GM23338 (cell line): ENCODE measurements at regions not wholly inside any gene's neighbourhood (a gene's known extent, or its start where the extent isn't known, plus 50 kb on each side); places are given as distances from the start of the nearest gene placed in this dataset.

Source experiments
- ATAC-seq: fragments of 200-7000 bp; cut with Tn5 transposase; 3 replicates; pipeline ENCODE4 v1.9.1; 2020
- DNase-seq: peaks from one replicate; pipeline ENCODE4 v3.0.0-alpha.2; 2015; ENCODE audit warnings: low spot score
- H2AFZ ChIP-seq: fragments of 200-600 bp; sonication (generic); 2 replicates; pipeline ENCODE4 v1.8.0; 2016; ENCODE audit warnings: antibody characterized with exemption, mild to moderate bottlenecking, moderate library complexity
- H3F3A ChIP-seq: fragments of 200-600 bp; sonication (generic); replicated peaks from 2 replicates; pipeline ENCODE4 v1.8.0; 2017; ENCODE audit warnings: antibody characterized with exemption, mixed run types, low read depth
- H3K27ac ChIP-seq: fragments of 200-600 bp; sonication (generic); 2 replicates; pipeline ENCODE4 v1.6.1; 2016; ENCODE audit warnings: low read depth
- H3K27me3 ChIP-seq: fragments of 200-600 bp; sonication (generic); 2 replicates; pipeline ENCODE4 v1.8.0; 2016; ENCODE audit warnings: mild to moderate bottlenecking, mixed run types, moderate library complexity; ENCODE audit not compliant: insufficient read depth
- H3K36me3 ChIP-seq: fragments of 200-600 bp; sonication (generic); 2 replicates; pipeline ENCODE4 v1.8.0; 2016; ENCODE audit warnings: mild to moderate bottlenecking; ENCODE audit not compliant: insufficient read depth
- H3K4me1 ChIP-seq: fragments of 200-600 bp; sonication (generic); 2 replicates; pipeline ENCODE4 v1.8.0; 2016; ENCODE audit warnings: mild to moderate bottlenecking, moderate library complexity; ENCODE audit not compliant: insufficient read depth
- H3K4me2 ChIP-seq: fragments of 200-600 bp; sonication (generic); 2 replicates; pipeline ENCODE4 v1.7.1; 2017; ENCODE audit warnings: mixed run types
- H3K4me3 ChIP-seq: fragments of 200-600 bp; sonication (generic); 2 replicates; pipeline ENCODE4 v1.6.1; 2016; ENCODE audit warnings: mixed run types
- H3K79me2 ChIP-seq: fragments of 200-600 bp; sonication (generic); replicated peaks from 2 replicates; pipeline ENCODE4 v1.8.0; 2017; ENCODE audit warnings: mild to moderate bottlenecking; ENCODE audit not compliant: insufficient read depth
- H3K9me2 ChIP-seq: fragments of 200-600 bp; sonication (generic); 2 replicates; pipeline ENCODE4 v1.8.0; 2017; ENCODE audit not compliant: insufficient read depth
- H4K20me1 ChIP-seq: fragments of 200-600 bp; sonication (generic); replicated peaks from 2 replicates; pipeline ENCODE4 v1.8.0; 2017; ENCODE audit warnings: mild to moderate bottlenecking; ENCODE audit not compliant: insufficient read depth
- H3K27ac Mint-ChIP-seq: 2 replicates; pipeline ENCODE4 v1.8.0; 2020; ENCODE audit warnings: inconsistent platforms, mild to moderate bottlenecking, moderate library complexity, mixed read lengths
- H3K27me3 Mint-ChIP-seq: 3 replicates; pipeline ENCODE4 v1.8.0; 2022; ENCODE audit warnings: low read depth, mild to moderate bottlenecking, moderate library complexity, mixed read lengths, inconsistent platforms; ENCODE audit not compliant: insufficient read depth, poor library complexity
- H3K36me3 Mint-ChIP-seq: 3 replicates; pipeline ENCODE4 v1.8.0; 2021; ENCODE audit warnings: low read depth, mild to moderate bottlenecking, inconsistent platforms, moderate library complexity, mixed read lengths
- H3K4me1 Mint-ChIP-seq: 3 replicates; pipeline ENCODE4 v1.8.0; 2020; ENCODE audit warnings: mild to moderate bottlenecking, inconsistent platforms, mixed read lengths
- H3K4me3 Mint-ChIP-seq: 3 replicates; pipeline ENCODE4 v1.8.0; 2021; ENCODE audit warnings: moderate library complexity, mild to moderate bottlenecking, inconsistent platforms, mixed read lengths
- H3K9me3 Mint-ChIP-seq: 3 replicates; pipeline ENCODE4 v1.8.0; 2020; ENCODE audit warnings: moderate library complexity, mild to moderate bottlenecking, inconsistent platforms, mixed read lengths
- CREB1 ChIP-seq: fragments of 250-450 bp; sonication (Bioruptor Pico); IDR thresholded peaks from 2 replicates; pipeline ENCODE4 v1.5.0; 2020; ENCODE audit warnings: low read depth, mild to moderate bottlenecking, moderate library complexity
- ETS1 ChIP-seq: IDR thresholded peaks from 2 replicates; pipeline ENCODE4 v1.6.1; 2016; ENCODE audit warnings: antibody characterized with exemption
- EZH2 ChIP-seq: fragments of 200-600 bp; sonication (generic); IDR thresholded peaks from one replicate; pipeline ENCODE4 v1.8.0; 2017; ENCODE audit warnings: antibody characterized with exemption, mild to moderate bottlenecking, low read depth; ENCODE audit not compliant: unreplicated experiment
- EZH2phosphoT487 ChIP-seq: fragments of 200-600 bp; sonication (generic); IDR thresholded peaks from one replicate; pipeline ENCODE4 v1.8.1; 2018; ENCODE audit warnings: antibody characterized with exemption; ENCODE audit not compliant: unreplicated experiment
- JUNB ChIP-seq: IDR thresholded peaks from one replicate; pipeline ENCODE4 v1.6.1; 2016; ENCODE audit warnings: antibody characterized with exemption; ENCODE audit not compliant: unreplicated experiment
- POLR2AphosphoS5 ChIP-seq: IDR thresholded peaks from 2 replicates; pipeline ENCODE4 v1.6.1; 2016; ENCODE audit warnings: antibody characterized with exemption, low read depth
- REST ChIP-seq: IDR thresholded peaks from one replicate; pipeline ENCODE4 v1.6.1; 2018; ENCODE audit warnings: antibody characterized with exemption; ENCODE audit not compliant: unreplicated experiment
- ZNF462 ChIP-seq: fragments of 250-450 bp; sonication (Bioruptor Pico); IDR thresholded peaks from 2 replicates; pipeline ENCODE4 v1.5.0; 2020; ENCODE audit warnings: mild to moderate bottlenecking, moderate library complexity

- no peak for TF ChIP-seq REST
- TF ChIP-seq EZH2phosphoT487, result no peak
- TF ChIP-seq EZH2, result no peak
Observed at GRCh38 chr15:70253461-70254156, 155.9 kb upstream of the TLE3 start (continued).

- peaks cover 2% of the 10 kb centered on the region; the same call in 1 of the 3 replicates for H3K36me3 Mint-ChIP-seq
- H3K9me3 Mint-ChIP-seq, result no peaks in the 10 kb centered on the region
- ATAC-seq (no peak), DNase-seq (no peak)
- peaks cover 2% of the 10 kb centered on the region; the same call in 1 of the 2 replicates for H3K4me1 ChIP-seq
- H3K4me3 ChIP-seq, result no peak overlapping the region
- no peaks in the 10 kb centered on the region for H3K27me3 ChIP-seq
- H3K27me3 Mint-ChIP-seq, result peaks cover 1% of the 10 kb centered on the region
- H3F3A ChIP-seq, result no peaks in the 10 kb centered on the region
- no peak overlapping the region for H3K4me3 Mint-ChIP-seq
- no peaks in the 10 kb centered on the region for H4K20me1 ChIP-seq
- no peak overlapping the region for H2AFZ ChIP-seq
- no peak overlapping the region for H3K27ac Mint-ChIP-seq
- H3K4me1 Mint-ChIP-seq, result peaks cover 24% of the 10 kb centered on the region
- H3K27ac ChIP-seq, result no peak overlapping the region
- H3K9me2 ChIP-seq, result no peaks in the 10 kb centered on the region
- H3K36me3 ChIP-seq, result no peaks in the 10 kb centered on the region
- no peak overlapping the region for H3K4me2 ChIP-seq
- H3K79me2 ChIP-seq, result no peaks in the 10 kb centered on the region
- no peak for TF ChIP-seq POLR2AphosphoS5
- no peak for TF ChIP-seq REST
- TF ChIP-seq ZNF462 (CRISPR knock-in tag), result no peak
- no peak for TF ChIP-seq ETS1
- no peak for TF ChIP-seq JUNB
- no peak for TF ChIP-seq CREB1 (CRISPR knock-in tag)
Observed at GRCh38 chr15:70252951-70253320, 155.2 kb upstream of the TLE3 start.
